ENCODE measurements at regions not wholly inside any gene's neighbourhood (a gene's known extent, or its start where the extent isn't known, plus 50 kb on each side); places are given as distances from the start of the nearest gene placed in this dataset.

GRCh38 chrX:36947214-36947613 is 61.0 kb upstream of the FAM47C start:
- DNase-seq (ENCODE audit: low spot score) = no peak
- intact Hi-C loops (cut with micrococcal nuclease; ENCODE audit: unreplicated experiment) = no loop called here
- POLR2A ChIA-PET (ENCODE audit: low non-redundant PET) = no interaction called here
- CTCF ChIA-PET = no interaction called here
- no peak for TF ChIP-seq CTCF (conservative IDR thresholded peaks at IDR 0.05; ENCODE audit: low read depth, low read length)
- TF ChIP-seq EZH2 (IDR thresholded peaks at IDR 0.05; ENCODE audit: borderline replicate concordance, low read depth, low read length, poor library complexity, severe bottlenecking) = no peak
- Histone ChIP-seq H3K4me1 (ENCODE audit: insufficient read depth, low read length, poor library complexity, severe bottlenecking) (no peaks in the 10 kb centered on the region), H3K27me3 (replicated peaks; ENCODE audit: insufficient read depth, low read depth, low read length, poor library complexity) (no peaks in the 10 kb centered on the region), H3K9me3 (ENCODE audit: low read depth, low read length, poor library complexity, severe bottlenecking) (no peaks in the 10 kb centered on the region), H3K36me3 (ENCODE audit: insufficient read depth, low read length, poor library complexity, severe bottlenecking) (no peaks in the 10 kb centered on the region), H3K27ac (ENCODE audit: low read depth, low read length, poor library complexity, severe bottlenecking) (no peak overlapping the region), H3K4me3 (ENCODE audit: low read depth, low read length, poor library complexity, severe bottlenecking) (no peak overlapping the region)
- no TSS peak for BruUV-seq (replicated peaks)

- CTCF ChIA-PET = no interaction called here
- H3K9me3 ChIP-seq (ENCODE audit: low read depth, low read length, poor library complexity, severe bottlenecking) = no peaks in the 10 kb centered on the region
- BruUV-seq (replicated peaks) = no TSS peak
Measured at GRCh38 chrX:36950495-36951253, 57.5 kb upstream of the FAM47C start.

GRCh38 chrX:36957425-36958328 is 50.5 kb upstream of the FAM47C start:
- Histone ChIP-seq H3K4me1 (ENCODE audit: insufficient read depth, low read length, poor library complexity, severe bottlenecking) (no peaks in the 10 kb centered on the region), H3K9me3 (ENCODE audit: low read depth, low read length, poor library complexity, severe bottlenecking) (no peaks in the 10 kb centered on the region), H3K27ac (ENCODE audit: low read depth, low read length, poor library complexity, severe bottlenecking) (no peak overlapping the region), H3K4me3 (ENCODE audit: low read depth, low read length, poor library complexity, severe bottlenecking) (peak overlapping the region; percentile 46), H3K27me3 (replicated peaks; ENCODE audit: insufficient read depth, low read depth, low read length, poor library complexity) (no peaks in the 10 kb centered on the region), H3K36me3 (ENCODE audit: insufficient read depth, low read length, poor library complexity, severe bottlenecking) (no peaks in the 10 kb centered on the region)
- TF ChIP-seq EZH2 (IDR thresholded peaks at IDR 0.05; ENCODE audit: borderline replicate concordance, low read depth, low read length, poor library complexity, severe bottlenecking) (no peak), CTCF (conservative IDR thresholded peaks at IDR 0.05; ENCODE audit: low read depth, low read length) (peak; percentile 39; the same call in 1 of the 2 replicates)
- POLR2A ChIA-PET (ENCODE audit: low non-redundant PET) = no interaction called here
- DNase-seq (ENCODE audit: low spot score) = peak; percentile 39
- BruUV-seq (replicated peaks) = no TSS peak
- CTCF ChIA-PET = no interaction called here
- intact Hi-C loops (cut with micrococcal nuclease; ENCODE audit: unreplicated experiment) = no loop called here

More at GRCh38 chrX:36950495-36951253, 57.5 kb upstream of the FAM47C start:
- TF ChIP-seq CTCF (conservative IDR thresholded peaks at IDR 0.05; ENCODE audit: low read depth, low read length) (no peak), EZH2 (IDR thresholded peaks at IDR 0.05; ENCODE audit: borderline replicate concordance, low read depth, low read length, poor library complexity, severe bottlenecking) (no peak)
- no peaks in the 10 kb centered on the region for H3K27me3 ChIP-seq (replicated peaks; ENCODE audit: insufficient read depth, low read depth, low read length, poor library complexity)
- no peak for DNase-seq (ENCODE audit: low spot score)
- intact Hi-C loops (cut with micrococcal nuclease; ENCODE audit: unreplicated experiment) = no loop called here
- H3K4me1 ChIP-seq (ENCODE audit: insufficient read depth, low read length, poor library complexity, severe bottlenecking) = no peaks in the 10 kb centered on the region
- POLR2A ChIA-PET (ENCODE audit: low non-redundant PET) = no interaction called here
- no peak overlapping the region for H3K27ac ChIP-seq (ENCODE audit: low read depth, low read length, poor library complexity, severe bottlenecking)
- no peaks in the 10 kb centered on the region for H3K36me3 ChIP-seq (ENCODE audit: insufficient read depth, low read length, poor library complexity, severe bottlenecking)
- no peak overlapping the region for H3K4me3 ChIP-seq (ENCODE audit: low read depth, low read length, poor library complexity, severe bottlenecking)

All from A673 (cell line).